HG02970 (cell line): ENCODE measurements at regions not wholly inside any gene's neighbourhood (a gene's known extent, or its start where the extent isn't known, plus 50 kb on each side); places are given as distances from the start of the nearest gene placed in this dataset.

Source experiments
- ATAC-seq: cut with Tn5 transposase; IDR thresholded peaks from one replicate; pipeline ENCODE4 v1.9.1; 2021; ENCODE audit warnings: mild to moderate bottlenecking, moderate library complexity, moderate number of reproducible peaks; ENCODE audit not compliant: unreplicated experiment, low FRiP score

DNA sequence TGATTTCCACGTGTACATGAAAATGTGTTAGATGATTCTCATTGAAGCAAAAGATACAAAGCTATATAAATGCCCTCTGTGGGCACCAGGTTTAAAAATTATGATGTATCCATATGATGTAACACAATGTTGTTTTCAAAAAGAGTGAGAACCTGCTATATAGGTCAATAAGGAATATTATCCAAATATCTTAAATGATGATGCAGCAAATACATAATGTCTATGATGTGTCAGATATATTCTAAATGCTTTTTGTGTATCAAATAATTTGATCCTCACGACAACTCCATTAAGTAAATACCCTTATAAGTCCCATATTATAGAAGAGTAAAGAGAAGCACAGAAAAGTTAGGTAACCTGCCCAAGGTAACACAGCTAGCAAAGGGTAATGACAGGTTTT is 393.0 kb upstream of the DCN start:
- no peak for ATAC-seq

DNA sequence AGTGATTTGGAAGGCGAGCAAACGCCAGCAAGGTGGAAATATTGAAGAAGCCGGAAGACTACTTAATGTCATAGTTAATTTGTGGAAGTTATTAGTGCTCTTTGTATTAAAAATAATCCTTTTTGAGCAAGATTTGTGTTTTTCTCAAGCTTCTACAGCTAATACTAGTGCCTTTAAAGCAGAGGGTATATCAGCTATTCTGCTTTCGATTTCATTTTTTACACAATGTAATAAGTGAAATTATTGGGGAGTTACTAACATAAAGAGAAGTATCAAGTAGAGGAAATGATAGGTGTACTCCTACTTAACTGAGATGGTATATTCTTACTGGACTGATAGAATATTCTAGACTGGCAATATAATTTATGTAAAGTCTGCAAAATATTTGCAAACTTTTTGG is 392.4 kb upstream of the DCN start:
- no peak for ATAC-seq

DNA sequence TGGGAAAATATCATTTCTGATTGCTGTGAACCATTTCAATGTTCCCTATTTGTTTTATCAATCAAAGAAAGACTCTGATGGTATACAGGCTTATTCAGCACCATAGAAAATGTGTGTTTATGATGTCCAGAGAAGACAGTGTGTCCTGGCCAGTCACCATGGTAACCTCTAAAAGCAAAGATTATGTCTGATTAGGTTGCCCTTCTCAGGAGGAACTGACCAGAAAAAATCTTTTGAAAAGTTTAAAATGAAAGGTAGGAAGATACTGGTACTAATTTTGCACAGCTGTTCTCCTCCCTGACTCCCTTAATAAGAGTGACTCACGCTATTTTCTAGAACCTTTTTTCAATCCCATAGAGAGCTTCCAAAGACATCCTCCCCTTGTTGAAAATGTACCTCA is 391.8 kb upstream of the DCN start:
- ATAC-seq, result no peak

DNA sequence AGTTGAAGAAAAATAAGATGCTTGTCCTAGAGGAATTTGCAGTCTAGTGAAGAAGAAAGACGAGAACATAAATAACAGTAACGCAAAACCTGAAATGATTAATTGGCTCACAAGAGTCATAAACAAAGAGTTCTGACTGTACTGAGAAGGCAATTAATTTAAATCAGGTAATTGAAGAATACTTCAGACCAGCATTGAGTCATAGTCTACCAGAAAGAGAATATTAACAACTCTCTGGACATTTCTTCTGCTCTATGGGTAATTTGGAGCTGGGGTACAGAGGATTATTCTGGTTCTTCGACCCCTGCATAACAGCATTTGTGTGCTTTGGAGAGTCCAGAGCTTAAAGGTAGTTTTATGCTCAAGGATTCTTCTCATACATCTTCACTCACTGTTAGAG is 390.3 kb upstream of the DCN start:
- ATAC-seq, result no peak

DNA sequence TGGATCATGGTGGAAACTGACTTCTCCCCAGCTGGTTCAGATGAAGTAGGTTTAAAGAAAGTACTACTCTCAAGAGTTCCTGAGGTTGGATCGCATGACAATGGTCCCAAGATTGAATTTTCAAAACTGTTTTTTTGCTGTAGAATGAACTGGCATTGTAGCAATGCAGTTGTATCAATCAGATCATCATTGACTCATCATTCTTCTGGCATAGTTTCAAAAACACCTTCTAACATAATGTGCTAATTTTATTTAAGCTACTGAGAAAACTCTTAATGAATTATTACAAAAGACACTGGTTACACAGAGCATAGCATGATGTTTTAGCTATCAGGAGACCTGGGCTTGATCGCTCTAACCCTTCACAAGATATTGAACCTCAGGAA is 384.5 kb upstream of the DCN start:
- ATAC-seq, result no peak

DNA sequence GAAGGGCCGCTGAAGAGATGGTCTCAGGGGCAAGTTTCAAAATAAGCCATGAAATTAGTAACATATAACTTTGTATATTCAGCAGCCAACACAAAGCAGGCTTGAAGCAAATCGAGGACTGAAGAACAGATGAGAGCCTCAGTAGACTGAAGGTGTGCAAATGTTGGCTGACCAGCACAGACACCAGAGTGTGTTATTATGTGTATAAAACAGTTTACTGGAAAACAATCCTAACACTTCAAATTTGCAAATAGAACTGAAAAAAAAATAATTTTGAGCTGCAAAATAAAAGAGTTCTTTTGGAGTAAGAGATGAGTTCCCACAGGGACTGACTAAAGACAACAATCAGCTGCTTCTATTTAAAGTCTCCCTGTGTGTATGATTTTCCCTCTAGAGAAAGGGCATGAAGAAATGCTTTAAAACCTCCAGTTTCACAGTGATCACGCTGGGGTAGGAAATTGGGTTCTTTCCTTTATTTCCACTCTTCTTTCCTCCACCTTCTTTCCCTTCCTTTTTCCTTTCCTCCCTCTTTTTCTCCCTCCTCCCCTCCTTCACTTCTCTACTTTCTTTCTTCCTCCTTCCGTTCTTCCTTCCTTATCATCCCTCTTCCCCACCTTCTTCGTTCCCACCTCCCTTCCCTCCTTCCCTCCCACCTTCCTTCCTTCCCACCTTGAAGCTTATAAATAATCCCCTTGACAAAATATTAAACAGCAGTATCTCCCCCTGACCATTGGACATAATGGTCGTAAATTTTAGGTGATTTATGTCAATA is 383.9 kb upstream of the DCN start:
- ATAC-seq, result no peak

DNA sequence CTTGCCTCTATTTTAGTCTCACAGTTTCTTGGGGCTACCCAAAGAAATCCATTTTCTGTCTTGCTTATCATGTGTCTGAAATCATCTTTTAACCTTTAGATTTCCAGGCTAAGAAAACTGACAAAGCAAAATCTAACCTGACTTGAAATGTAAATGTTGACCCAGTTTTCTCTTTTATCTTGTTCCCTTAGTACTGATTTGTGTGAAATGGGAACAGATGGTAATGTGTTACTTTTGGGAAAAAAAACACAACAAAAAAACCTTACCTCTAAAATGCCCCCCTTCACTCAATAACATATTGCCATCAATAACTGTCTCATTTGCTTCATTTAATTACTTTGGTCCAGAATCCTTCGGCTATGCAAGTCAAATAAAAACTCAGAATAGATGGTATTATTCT is 383.2 kb upstream of the DCN start:
- ATAC-seq, result no peak

DNA sequence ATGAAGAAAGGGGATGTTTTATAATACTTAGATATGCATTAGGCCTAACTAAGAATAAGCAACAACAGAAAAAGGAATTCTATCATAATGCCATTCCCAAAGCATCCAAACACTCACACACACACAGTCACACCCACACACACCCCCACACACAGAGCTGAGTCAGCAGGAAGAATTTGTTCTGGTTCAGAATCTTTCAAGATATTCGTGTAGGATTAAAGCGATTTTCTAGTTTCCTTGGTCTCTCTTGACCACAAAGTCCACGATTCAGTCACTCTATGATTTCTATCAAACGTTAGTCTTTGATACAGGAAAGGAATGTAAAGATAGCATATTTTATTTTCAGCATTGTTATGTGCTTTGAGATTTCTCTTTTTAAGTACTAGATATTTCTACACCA is 382.6 kb upstream of the DCN start:
- ATAC-seq, result no peak

DNA sequence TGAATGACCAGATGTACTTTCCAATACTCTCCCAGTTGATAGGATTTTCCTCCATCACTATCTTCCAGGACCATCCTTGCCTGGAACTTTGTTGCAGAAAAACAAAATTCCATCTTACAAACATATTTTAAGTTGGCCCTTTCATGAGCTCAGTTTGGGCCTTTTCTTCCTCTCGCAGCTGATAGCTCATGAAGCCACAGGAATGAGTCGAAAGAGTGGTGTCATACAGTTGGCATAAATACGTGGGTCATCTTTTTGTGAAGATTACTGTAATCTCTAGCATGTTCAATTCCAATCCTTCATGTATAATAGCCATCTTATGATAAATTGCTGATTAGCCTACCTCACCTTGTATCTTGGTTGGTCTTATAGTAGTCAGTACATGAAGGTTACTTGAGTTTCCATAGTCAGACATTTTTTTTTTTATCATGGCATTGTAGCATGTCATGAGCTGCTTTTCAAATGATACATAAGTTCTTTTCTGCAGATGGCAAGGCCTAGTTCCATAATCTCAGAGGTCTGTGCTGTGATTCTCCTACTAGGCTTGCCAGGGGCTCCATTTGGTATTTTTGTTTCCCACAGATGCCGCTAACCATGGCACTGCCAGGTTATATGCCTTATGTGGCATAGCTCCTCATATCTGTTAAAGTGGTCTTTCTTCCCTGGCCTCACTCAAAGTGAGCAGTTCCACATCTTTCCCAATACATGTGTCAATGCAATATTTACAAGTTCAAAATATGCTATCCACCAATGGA is 380.6 kb upstream of the DCN start:
- no peak for ATAC-seq

DNA sequence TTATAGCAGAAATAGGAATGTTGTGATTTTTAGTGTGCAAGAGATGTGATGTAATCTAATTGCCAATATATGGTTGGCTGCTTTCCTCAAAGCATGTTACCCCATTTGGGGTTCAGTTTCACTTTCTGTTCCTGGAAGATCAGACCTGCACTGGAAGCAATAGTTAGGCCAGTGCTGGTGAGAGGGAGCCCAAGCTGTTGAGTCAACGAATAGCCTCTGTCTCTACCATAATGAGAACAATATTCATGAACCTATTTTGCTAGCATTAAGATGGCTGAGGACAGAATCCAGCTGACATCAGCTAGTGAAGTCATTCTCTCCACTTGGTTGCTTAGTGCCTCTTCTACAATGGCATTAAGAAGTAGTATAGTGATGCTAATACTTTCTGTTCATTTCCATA is 379.9 kb upstream of the DCN start:
- ATAC-seq, result no peak

DNA sequence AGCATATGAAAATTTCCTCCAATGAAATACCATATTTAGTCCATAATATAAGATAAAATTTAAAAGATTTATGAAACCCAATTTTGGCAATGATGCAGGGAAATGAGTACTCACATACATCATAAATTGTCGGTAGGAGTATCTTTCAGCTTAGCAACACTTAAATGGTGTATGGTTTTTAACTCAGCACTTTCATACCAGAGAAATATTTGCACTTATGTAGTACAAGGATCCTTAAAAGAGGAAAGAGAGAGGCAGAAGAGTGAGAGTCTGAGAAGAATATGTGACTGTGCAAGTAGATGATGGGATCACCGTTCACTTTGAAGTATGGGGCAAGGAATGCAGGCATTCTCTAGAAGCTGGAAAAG is 379.3 kb upstream of the DCN start:
- no peak for ATAC-seq

DNA sequence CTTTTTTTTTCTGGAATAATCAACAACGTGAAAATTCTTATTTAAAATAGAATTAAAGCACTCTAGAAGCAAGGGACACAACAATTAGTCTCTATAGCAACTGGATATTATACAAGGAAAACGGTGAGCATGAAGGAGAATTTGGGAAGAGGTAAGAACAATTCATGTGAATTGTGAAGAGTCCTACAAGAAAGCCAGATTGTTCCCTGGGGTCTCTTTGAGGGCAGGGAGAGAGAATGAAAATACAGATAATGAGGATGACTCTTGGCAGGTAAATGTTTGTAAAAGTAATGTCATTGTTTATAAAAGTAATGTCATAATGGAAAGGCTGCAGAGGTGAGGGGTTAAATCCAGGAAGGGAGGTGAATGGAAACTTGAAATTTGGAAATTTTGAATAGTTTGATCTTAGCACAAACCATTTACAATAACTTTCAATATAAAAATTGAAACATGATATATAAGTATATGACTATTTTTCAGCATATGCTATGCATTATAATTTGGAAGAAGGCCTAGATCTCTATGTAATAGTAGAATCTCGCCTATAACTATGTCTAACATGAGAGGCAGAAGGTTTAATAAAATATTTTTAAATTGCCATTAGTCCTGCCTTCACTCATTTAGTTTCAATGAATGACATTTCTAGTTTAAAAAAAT is 378.8 kb upstream of the DCN start:
- no peak for ATAC-seq

DNA sequence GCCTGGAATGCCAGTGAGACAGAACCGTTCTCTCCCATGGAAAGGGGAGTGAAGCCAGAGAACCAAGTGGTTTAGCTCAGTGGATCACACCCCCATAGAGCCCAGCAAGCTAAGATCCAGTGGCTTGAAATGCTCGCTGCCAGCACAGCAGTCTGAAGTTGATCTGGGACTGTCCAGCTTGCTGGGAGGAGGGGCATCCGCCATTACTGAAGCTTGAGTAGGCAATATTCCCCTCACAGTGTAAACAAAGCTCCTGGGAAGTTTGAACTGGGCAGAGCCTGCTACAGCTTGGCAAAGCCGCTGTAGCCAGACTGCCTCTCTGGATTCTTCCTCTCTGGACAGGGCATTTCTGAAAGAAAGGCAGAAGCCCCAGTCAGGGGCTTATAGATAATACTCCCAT is 374.3 kb upstream of the DCN start:
- ATAC-seq, result no peak

DNA sequence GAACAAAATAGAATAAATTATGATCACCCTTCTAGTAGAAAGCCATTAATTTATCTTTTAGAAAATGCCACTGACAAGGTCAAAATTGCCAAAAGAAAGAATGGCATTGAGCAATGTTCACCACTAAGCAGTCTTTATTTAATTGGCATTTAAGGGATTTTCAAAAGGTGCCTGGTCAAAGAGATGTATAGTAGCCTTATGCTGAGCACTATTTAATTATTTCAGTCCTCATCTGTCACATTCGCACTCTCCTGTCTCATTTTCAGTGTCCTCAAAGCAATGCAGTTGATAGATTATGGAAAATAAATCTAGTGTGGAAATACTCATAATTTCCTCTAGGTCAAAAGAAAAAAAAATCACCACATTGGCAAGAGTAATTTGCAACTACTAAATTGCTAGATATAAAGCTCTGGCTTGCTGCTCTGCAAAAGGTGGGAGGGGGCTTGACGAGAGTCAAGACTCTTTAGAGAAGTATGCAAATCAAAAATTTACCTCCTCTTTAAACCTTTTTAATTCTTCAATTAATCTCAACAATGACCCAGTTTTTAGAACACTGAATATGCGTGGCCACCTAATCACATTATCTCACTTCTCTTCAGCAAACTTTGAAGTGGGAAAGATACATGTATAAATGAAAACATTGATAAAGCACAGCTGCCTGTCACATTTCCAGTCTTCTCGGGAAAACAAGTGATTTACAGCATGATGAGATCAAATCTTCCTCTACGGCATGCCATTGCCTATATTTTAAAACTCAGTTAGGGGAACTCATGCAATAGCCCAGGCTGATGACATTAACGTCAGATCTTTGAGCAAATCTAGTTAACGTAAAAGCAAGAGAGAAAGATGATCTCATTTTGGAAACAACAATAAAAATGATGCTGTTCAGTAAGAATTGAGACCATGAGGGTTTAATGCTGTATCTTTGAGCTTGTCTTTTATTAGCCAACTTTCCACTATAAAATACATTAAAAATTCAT is 373.1 kb upstream of the DCN start:
- no peak for ATAC-seq

DNA sequence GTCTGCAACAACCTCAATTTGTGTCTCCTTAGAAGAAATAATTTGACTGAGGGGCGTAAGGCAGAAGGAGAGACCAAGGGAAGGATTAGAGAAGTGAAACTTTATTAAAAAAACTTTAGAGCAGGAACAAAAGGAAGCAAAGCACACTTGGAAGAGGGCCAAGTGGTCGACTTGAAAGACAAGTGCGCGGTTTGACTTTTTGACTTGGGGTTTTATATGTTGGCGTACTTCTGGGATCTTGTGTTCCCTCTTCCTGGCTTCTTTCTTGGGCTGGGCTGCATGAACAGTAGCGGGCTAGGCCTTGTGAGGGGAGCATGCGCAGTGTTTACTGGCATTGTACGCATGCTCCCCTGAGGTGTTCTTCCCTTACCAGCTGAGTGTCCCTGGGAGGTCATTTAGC is 369.3 kb upstream of the DCN start:
- no peak for ATAC-seq

DNA sequence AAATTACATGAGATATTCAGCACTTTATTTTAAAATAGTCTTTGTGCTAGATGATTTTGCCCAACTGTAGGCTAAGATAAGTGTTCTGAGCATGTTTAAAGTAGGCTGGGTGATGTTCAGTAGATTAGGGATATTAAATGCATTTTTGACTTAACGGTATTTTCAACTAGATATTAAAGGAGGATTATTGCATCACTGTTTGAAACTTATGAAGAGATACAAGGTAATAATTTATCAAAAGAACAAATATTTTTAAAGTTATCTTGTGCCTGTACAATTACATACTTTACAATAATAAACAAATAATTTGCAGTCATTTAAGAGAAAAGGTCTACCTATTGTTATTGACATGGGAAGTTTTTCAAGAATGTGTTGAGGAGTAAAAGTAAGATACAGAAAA is 368.6 kb upstream of the DCN start:
- ATAC-seq, result no peak

DNA sequence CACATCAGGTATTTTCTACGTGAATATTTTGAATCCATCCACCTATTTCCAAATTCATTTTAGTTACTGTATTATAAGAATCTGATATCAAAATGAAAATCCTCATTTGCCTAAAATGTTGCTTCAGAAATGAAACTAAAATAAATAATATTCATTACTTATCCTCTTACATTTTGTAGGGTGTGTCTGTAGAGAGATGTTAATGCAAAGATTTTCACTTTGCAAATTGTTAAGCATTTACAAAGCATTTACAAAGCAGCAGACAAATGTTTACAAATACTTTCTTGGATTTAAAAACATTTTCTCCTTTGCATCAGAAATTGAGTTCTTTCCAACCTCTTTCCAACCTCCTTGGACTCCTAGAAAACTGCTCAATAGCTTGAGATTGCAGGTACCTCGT is 360.0 kb upstream of the DCN start:
- no peak for ATAC-seq

DNA sequence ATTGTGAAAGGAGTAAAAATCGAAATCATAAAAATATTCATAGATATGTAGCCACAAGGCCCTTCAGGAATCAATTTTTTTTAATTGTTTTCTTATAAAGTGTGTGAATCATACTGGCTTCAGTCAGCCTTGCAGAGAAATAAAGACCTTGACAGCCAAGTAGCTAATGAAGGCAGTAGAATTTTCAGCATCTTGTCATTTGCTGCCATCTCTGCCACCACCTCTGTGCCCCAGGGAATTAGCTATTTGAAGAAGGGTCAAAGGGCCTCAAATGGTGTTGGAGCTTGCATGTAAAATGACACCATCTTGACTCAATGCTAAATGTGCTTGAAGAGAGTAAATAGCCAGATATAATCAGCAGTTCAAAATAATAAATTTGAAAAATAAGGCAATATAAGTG is 359.4 kb upstream of the DCN start:
- no peak for ATAC-seq

DNA sequence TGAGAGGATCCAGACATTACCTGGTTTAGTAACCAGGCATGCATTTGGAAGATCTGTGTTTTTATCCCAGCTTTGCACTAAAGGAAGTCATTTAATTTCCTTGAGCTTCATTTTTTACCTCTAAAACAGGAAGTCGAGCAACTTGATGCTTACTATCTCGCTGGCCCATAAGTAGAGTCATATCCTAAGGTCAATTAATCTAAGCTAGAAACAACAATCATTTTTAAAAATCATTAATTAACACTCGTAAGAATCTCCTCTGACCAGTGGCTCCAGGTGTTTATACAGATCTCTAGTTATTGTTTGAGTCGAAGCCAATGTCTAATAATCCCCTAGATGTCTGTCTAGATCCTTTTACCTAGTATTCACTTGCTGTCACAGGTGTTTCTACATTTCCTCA is 355.8 kb upstream of the DCN start:
- ATAC-seq, result no peak

DNA sequence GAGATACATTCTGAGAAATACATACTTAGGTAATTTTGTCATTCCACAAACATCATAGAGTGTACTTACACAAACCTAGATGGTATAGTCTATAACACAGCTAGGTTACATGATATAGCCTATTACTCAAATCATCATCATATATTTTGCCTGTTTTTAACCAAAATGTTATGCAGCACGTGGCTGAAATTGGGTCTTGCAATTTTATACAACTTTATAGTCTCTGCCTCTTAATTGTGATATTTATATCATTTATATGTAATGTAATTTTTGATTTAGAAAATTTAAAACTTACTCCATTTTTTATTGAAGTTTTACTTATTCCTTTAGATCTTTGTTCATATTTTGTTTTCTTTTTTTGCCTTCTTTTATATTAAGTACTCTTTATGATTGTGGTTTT is 350.7 kb upstream of the DCN start:
- no peak for ATAC-seq

DNA sequence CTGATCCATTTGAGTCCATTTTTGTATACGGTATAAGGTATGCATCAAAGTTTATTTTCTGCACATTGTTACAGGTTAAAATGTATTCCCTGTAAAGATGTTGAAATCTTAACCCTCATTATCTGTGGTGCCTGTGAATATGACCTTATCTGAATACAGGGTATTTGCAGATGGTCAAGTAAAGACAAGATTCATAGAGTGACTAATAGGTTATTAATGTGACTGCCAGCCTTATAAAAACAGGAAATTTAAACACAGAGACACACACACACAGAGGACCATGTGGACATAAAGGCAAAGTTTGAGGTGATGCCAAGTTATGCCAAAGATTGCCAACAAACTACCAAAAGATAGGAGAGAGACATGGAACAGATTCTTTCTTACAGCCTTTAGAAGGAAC is 347.2 kb upstream of the DCN start:
- ATAC-seq, result no peak
